ENCODE measurements at regions not wholly inside any gene's neighbourhood (a gene's known extent, or its start where the extent isn't known, plus 50 kb on each side); places are given as distances from the start of the nearest gene placed in this dataset.

- Histone ChIP-seq H3K79me2 (ENCODE audit: low read length) (no peaks in the 10 kb centered on the region), H3K9ac (ENCODE audit: low read length) (no peak overlapping the region), H3K27ac (ENCODE audit: low read length) (no peak overlapping the region), H3K4me1 (ENCODE audit: insufficient read depth, low read length) (no peaks in the 10 kb centered on the region), H3K9me3 (ENCODE audit: low read length) (peaks cover 4% of the 10 kb centered on the region; the same call in 1 of the 2 replicates), H3K4me2 (ENCODE audit: low read length) (no peak overlapping the region), H3K9me2 (replicated peaks; ENCODE audit: low read length) (no peaks in the 10 kb centered on the region), H3K4me3 (ENCODE audit: low read length) (no peak overlapping the region), H3K27me3 (ENCODE audit: low read length) (peaks cover 60% of the 10 kb centered on the region), H2AFZ (ENCODE audit: low read length) (no peak overlapping the region), H3F3A (ENCODE audit: low read length, unreplicated experiment) (no peaks in the 10 kb centered on the region), H3K36me3 (ENCODE audit: low read depth, low read length) (no peaks in the 10 kb centered on the region), H4K20me1 (ENCODE audit: low read length) (no peaks in the 10 kb centered on the region)
- ATAC-seq (no peak), DNase-seq (no peak)
- CTCF ChIA-PET, result no interaction called here
- POLR2A ChIA-PET (ENCODE audit: unreplicated experiment), result no interaction called here
- intact Hi-C loops (cut with micrococcal nuclease), result no loop called here
- BruUV-seq (replicated peaks), result no TSS peak
- TF ChIP-seq EZH2 (IDR thresholded peaks at IDR 0.05; ENCODE audit: low read length, unreplicated experiment) (no peak), CTCF (conservative IDR thresholded peaks at IDR 0.05; ENCODE audit: low read depth, low read length) (no peak), EZH2phosphoT487 (IDR thresholded peaks at IDR 0.05; ENCODE audit: borderline replicate concordance, low read length) (no peak)
Measured at GRCh38 chr1:229815076-229815475, 189.0 kb downstream of the URB2 start.

DNA sequence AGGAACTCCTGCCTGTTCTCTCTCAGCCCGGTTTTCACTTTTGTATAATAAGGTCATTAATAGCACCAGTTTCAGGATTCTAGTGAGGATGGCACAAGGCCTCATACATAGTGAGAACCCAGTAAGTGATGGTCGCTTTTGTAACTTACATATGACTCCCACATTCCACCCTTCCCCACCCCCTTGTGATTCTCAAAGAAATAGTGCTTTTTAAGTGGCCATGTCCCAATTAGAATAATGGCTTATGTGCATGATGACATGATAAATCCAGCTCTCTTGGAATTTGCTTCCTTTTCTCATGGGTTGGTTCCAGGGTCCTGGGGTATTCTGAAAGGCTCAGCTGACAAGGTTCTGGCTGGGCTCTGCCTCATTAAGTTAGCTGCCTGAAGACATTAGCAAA lies 189.9 kb downstream of the URB2 start:
- no peak overlapping the region for H2AFZ ChIP-seq (ENCODE audit: low read length)
- no peaks in the 10 kb centered on the region for H3K9me2 ChIP-seq (replicated peaks; ENCODE audit: low read length)
- CTCF ChIA-PET, result no interaction called here
- TF ChIP-seq EZH2phosphoT487 (IDR thresholded peaks at IDR 0.05; ENCODE audit: borderline replicate concordance, low read length) (no peak), CTCF (conservative IDR thresholded peaks at IDR 0.05; ENCODE audit: low read depth, low read length) (no peak), EZH2 (IDR thresholded peaks at IDR 0.05; ENCODE audit: low read length, unreplicated experiment) (no peak)
- no peak overlapping the region for H3K4me2 ChIP-seq (ENCODE audit: low read length)
- H3K27me3 ChIP-seq (ENCODE audit: low read length), result peaks cover 60% of the 10 kb centered on the region
- H3K36me3 ChIP-seq (ENCODE audit: low read depth, low read length), result no peaks in the 10 kb centered on the region
- H3K79me2 ChIP-seq (ENCODE audit: low read length), result no peaks in the 10 kb centered on the region
- DNase-seq (no peak), ATAC-seq (no peak)
- no TSS peak for BruUV-seq (replicated peaks)
- intact Hi-C loops (cut with micrococcal nuclease), result no loop called here
- H3K4me3 ChIP-seq (ENCODE audit: low read length), result no peak overlapping the region
- H3K9ac ChIP-seq (ENCODE audit: low read length), result no peak overlapping the region
- POLR2A ChIA-PET (ENCODE audit: unreplicated experiment), result no interaction called here
- H4K20me1 ChIP-seq (ENCODE audit: low read length), result no peaks in the 10 kb centered on the region
- H3K27ac ChIP-seq (ENCODE audit: low read length), result no peak overlapping the region
- no peaks in the 10 kb centered on the region for H3K9me3 ChIP-seq (ENCODE audit: low read length)
- no peaks in the 10 kb centered on the region for H3K4me1 ChIP-seq (ENCODE audit: insufficient read depth, low read length)
- H3F3A ChIP-seq (ENCODE audit: low read length, unreplicated experiment), result no peaks in the 10 kb centered on the region

GRCh38 chr1:229817936-229818335 lies 191.9 kb downstream of the URB2 start:
- Histone ChIP-seq H3K9ac (ENCODE audit: low read length) (no peak overlapping the region), H3K9me3 (ENCODE audit: low read length) (no peaks in the 10 kb centered on the region), H3K27ac (ENCODE audit: low read length) (no peak overlapping the region), H3K79me2 (ENCODE audit: low read length) (no peaks in the 10 kb centered on the region), H3F3A (ENCODE audit: low read length, unreplicated experiment) (no peaks in the 10 kb centered on the region), H3K4me2 (ENCODE audit: low read length) (no peak overlapping the region), H3K27me3 (ENCODE audit: low read length) (peaks cover 76% of the 10 kb centered on the region), H2AFZ (ENCODE audit: low read length) (no peak overlapping the region), H3K9me2 (replicated peaks; ENCODE audit: low read length) (no peaks in the 10 kb centered on the region), H4K20me1 (ENCODE audit: low read length) (no peaks in the 10 kb centered on the region), H3K4me1 (ENCODE audit: insufficient read depth, low read length) (no peaks in the 10 kb centered on the region), H3K4me3 (ENCODE audit: low read length) (no peak overlapping the region), H3K36me3 (ENCODE audit: low read depth, low read length) (no peaks in the 10 kb centered on the region)
- TF ChIP-seq EZH2 (IDR thresholded peaks at IDR 0.05; ENCODE audit: low read length, unreplicated experiment) (no peak), CTCF (conservative IDR thresholded peaks at IDR 0.05; ENCODE audit: low read depth, low read length) (no peak), EZH2phosphoT487 (IDR thresholded peaks at IDR 0.05; ENCODE audit: borderline replicate concordance, low read length) (no peak)
- ChIA-PET POLR2A (ENCODE audit: unreplicated experiment) (no interaction called here), CTCF (no interaction called here)
- ATAC-seq (no peak), DNase-seq (no peak)
- intact Hi-C loops (cut with micrococcal nuclease), result no loop called here
- no TSS peak for BruUV-seq (replicated peaks)
